Lung microvascular endothelial cell (primary cell): ENCODE measurements at regions not wholly inside any gene's neighbourhood (a gene's known extent, or its start where the extent isn't known, plus 50 kb on each side); places are given as distances from the start of the nearest gene placed in this dataset.

Experiments
- DNase-seq, 2 donors: peaks; one replicate each; pipeline versions ENCODE4 v3.0.0 to v3.0.0-alpha.2; 2010; ENCODE audit warnings: low read depth in 2 of 2

DNA sequence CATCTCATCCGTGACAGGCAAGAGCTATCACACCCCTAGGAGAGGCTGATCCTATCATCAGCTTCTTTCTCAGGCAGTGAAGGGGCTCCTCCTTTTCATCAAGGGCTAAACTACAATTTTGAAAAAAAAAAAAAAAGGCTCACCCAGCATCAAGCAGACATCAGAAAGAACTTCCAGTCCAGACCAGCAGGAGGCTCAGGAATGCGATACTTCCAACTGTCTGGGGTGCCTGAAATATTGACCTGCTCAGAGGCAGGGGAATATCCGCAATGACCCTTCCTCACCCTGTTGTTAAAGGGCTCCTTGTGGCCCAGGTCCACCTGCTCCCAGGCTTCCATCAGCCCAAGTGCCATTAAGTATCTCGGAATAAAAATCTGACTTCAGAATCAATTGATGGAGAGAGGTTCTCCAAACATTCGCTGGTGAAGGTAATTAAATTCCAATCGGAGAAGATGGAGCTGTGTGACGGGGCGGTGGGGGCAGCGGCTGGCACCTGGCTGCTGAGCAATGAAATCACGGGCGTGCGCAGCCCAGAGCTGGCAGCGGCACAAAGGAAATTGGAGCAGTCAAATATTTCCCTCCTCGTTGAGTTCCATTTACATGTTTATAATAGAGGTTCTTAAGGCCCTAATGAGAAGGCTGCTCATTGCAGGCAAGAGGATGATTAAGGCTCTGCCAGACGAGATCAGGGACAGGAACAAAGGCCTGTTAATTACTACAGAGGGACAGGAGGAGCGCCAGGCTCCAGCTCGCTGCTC is 69.0 kb upstream of the THY1 start:
- DNase-seq, result peak; percentile 8 to 36

- no peak for DNase-seq
These were observed 67.5 kb upstream of the THY1 start for GRCh38 chr11:119490253-119491006.

GRCh38 chr11:119489087-119489486 is 66.1 kb upstream of the THY1 start:
- DNase-seq, result no peak

DNA sequence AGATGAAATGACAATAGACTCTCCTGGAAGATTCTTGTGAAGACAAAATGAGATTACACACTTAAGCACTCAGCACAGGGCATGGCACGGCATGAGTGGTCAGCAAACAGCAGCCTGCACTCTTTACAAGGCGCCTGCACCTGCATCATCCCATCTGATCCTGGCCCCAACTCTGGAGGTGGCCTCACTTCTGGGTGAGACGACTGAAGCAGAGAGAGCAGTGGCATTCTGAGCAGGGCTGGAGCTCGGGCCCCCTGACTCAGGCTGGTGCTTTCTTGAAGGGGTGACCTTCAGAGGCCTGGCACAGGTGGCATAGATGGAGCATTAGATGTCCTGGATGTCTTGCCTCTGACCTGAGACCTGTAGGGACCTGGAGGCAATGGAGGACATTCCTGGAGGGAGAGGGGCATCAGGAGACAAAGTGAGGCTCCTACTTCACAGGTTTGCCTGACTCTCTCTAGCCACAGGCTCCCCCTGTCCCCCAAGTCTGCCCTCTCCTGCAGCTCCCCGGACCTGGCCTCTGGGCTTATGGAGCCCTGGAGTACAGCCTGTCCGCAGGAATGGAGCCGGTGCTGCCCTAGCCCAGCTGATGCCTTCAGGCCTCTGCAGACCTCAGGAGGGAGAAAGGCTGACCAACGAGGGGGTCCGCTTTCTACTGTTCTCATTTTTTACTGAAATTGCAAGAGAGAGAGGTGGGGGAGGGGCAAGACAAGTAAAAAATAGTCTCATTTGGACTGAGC is 65.5 kb upstream of the THY1 start:
- no peak for DNase-seq

DNA sequence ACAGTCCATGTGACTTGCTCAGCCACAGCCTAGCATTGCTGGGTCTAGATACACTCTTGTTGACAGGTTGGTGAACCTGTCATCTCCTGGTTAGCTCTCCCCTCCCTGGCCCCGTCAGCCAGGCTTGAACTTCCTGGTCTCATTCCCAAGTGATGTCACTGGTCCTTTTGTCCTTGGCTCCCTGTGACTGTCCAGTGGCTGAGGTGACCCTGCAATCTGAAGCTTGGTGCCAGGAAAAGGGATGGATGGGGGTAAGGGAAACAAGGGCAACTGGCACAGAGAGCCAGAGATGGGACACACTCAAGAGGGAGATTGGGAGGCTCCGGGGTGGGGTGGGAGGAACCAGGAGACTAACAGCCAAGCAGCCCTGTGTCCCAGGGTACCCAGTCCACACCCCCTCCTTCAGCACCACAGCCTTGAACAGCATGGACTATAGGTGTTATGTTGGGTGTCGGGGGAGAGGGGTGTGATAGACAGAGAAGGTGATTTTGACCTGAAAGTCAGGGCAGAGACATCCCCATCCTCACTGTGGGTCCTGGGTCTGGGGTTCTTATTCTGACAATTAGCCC is 63.8 kb upstream of the THY1 start:
- no peak for DNase-seq

- DNase-seq, result no peak
These were observed 63.0 kb upstream of the THY1 start for GRCh38 chr11:119486016-119486415.

GRCh38 chr11:119484741-119485605 is 62.0 kb upstream of the THY1 start:
- DNase-seq, result no peak

GRCh38 chr11:119483881-119484371 is 61.0 kb upstream of the THY1 start:
- DNase-seq, result no peak

DNA sequence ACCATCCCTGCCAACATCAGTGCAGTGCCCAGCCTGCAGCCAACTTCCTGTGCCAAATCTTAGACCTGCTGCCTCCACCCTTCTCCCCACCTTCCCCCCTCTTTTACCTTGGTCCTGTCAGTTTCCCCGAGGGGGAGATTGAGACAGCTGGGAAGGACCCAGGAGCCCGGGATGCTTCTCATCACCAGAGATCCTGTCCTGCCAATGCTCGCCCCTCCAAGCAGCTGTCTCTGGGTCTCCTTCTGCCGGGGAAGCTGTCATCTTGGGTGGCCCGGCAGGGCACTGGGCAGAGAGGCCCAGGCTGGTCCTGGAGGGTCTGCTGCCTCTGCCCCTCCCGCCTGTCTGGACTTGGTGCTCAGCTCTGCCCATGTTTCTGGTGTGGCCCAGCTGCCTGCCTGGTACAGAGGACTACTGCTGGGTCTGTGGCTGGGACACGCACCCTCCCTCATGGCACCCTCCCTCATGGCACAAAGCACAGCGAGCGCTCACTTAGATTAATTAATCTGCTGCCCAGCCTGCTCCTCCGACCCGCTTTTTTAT is 60.4 kb upstream of the THY1 start:
- DNase-seq, result no peak

DNA sequence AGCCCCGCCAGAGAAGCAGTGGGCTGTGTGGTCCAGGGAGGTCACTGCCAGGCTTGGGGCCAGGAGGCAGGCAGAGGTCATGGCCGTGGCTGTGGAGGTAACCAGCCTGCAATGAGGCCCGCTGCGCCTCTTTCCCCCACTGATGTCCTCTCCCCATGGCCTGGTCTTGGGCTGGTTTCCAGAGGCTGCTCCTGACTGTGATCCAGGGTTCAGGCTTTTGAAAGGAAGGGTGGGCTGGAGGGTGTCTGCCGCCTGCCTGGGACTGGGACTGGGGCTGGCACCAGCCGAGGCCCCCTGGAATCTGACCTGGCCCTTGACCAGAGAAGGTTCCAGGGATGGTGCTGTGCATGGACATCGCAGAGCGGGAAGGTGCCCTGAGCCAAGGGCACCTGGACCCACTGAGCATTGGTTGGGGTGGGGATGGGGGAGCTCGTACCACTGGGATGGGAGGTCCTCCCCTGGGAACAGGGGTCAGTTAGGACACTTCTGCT is 59.6 kb upstream of the THY1 start:
- no peak for DNase-seq

DNA sequence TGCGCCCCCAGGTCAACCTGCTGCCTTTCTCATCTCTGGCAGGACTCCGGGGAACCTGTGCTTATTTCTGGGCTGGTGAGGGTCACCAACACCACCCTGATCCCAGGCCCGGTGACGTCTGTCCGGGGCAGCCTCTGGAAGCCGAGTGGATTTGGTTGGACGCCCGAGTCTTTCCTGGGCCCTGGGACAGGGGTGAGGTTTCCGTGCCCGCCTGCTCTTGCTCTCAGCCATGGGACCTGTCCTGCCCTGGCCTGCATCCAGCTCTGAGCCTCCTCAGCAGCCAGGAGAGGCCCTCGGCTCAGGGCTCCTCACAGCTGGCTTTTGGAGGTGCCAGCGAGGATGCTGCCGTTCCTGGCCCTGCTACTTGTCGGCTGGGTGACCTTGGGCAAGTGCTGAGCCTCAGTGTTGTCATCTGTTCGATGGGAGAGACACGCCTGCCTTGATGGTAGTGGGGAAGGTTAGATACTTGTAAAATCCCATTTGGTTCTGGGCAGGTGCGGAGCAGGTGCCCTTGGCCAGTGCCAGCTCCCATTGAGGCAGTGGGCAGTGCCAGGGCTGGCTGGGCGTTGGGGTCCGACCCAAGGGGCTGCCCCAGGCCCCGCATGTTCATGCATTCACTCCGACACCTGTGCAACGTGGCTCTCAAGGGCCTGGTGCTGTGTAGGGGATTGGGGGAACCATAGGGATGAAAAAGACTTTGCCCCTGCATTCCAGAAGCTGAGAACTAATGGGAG is 58.9 kb upstream of the THY1 start:
- DNase-seq, result no peak

GRCh38 chr11:119481021-119481666 is 58.2 kb upstream of the THY1 start:
- DNase-seq, result peak; percentile 63 to 69

- DNase-seq, result no peak
These were observed 57.5 kb upstream of the THY1 start for GRCh38 chr11:119480380-119481020.

DNA sequence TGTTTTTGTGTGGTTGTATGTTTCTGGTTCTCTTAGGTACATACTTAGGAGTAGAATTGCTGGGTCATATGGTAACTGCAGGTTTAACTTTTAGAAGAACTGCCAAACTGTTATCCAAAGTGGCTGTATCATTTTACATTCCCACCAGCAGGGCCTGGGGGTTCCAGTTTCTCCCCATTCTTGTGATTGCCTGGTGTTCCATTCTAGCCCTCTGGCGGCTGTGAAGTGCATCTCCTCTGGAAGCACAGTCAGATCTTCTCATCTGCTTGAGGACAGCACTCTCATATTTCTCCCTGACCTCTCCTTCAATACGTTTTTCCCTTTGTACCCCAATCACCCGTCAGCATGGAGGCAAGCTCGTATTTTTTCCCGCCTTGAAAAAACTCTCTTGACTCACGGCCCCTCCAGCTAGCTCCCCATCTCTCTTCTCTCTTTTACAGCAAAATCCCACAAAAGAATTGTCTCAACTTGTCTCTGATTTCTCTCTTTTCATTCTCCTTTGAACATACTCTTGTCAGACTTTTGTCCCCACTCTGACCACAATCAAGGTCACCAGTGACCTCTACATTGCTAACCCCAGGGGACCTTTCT is 56.8 kb upstream of the THY1 start:
- DNase-seq, result peak; percentile 18 to 47

GRCh38 chr11:119478711-119479285 is 55.8 kb upstream of the THY1 start:
- no peak for DNase-seq

DNA sequence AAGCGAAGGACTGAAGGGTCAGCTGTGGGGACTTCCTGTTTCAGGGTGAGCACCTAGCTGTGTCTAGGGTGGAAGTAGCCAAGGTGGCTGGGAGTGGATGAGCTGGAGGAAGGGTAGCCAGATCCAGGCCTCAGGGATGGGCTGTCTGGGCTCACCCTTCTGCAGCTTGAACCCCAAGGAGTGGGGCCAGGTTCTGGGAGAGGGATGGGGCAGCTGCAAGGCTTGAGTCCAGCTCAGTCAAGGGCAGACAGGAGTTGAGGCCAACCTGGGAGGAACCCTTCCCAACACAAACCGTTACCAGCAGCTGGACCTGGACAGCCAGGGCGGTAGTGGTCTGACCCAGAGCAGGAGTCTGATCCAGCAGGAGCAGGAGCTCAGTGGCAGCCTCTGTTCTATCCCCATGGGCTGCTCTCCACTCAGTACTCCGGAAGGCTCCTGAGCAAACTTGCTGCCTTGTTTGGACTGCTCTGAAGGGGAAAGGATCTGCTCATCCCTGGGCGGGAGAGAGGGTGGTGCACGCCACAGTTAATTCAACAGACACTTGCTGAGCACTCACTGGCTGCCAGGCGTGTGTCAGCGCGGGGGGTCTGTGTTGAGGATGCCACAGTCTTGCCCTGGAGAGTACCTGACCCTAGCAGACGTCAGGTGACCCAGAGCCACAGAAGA is 53.8 kb upstream of the THY1 start:
- no peak for DNase-seq

DNA sequence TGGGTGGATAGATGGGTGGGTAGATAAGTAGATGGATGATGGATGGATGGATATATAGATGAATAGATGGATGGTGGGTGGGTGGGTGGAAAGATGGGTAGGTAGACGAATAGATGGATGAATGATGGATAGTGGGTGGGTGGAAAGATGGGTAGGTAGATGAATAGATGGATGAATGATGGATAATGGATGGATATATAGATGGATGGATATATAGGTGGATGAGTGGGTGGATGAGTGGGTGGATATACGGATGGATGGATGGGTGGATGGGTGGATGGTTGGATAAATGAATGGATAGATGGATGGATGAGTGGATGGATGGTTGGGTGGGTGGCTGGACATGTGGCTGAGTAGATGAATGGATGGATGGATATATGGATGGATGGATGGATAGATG is 53.1 kb upstream of the THY1 start:
- no peak for DNase-seq
